ENCODE measurements at regions not wholly inside any gene's neighbourhood (a gene's known extent, or its start where the extent isn't known, plus 50 kb on each side); places are given as distances from the start of the nearest gene placed in this dataset.

DNA sequence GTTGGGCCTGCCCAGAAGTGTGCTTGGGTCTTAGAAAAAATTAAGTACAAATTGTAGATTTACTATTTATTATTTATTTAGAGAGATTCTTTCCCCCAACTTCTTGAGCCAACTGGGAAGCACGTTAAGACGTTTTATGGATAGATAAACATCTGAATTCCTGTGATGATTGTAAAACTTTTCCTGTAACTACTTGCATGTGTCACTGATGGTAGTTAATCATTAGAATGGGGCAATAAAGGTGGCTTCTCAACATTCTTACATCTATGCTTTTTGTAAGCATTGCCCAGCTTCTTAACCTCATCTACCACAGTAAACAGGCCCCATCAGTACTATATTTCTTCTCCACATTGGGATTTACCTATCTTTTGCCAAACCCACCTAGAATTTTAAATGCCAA is 559.8 kb downstream of the LMO4 start:
- no peak for DNase-seq

DNA sequence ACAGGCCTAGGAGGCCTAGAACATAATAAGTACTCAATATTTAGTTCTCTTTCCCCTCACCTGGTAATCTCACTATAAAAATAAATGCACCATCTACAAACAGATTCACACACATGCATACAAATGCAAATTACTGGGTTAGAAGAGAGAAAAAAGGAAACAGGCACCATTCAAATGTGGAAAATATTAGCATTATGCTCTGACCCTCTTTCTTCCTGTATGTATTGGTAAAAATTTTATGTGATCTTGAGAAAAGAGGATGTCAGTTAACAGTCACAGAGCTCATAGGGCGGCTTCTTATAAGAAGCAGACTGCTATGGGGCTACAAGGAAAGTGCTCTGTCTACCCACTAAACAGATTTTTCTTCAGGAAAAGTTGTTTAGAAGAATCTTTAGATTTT is 565.4 kb downstream of the LMO4 start:
- DNase-seq = no peak

DNA sequence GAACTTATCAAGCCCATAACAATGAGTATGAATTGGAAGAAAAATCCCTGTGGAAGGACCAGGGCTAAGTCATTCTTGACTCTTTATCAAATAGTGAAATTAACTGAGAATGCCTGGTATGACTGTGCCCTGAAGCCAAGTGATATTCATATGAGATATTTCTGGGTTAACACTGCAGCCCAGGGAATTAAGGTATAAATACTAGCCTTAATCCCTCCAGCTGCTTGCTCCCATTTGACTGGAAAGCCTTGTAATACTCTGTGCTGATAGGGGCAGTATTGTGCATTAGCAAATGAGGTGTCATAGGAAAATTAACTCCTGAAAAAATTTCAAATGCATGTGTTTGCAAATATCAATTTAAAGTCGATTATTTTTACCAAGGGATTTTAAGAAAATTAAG is 568.8 kb downstream of the LMO4 start:
- DNase-seq = no peak

DNA sequence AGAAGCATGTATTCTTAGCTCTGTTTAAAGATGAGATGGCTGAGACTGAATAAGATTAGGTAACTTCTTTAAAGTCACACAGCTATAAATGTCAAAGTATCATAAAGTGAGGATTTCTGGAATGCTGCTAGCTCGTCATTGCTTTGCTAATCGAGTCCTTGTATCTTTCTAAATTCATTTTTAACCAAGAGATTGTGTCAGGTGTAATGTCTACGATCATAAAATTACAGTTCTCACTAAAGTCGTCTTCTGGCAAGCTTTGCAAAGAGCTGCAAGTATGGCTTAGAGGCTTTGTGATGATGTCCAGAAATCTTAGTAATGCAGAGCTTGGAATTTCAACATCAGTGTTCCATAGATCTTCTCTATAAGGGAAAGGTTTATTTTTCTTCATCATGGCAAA is 569.8 kb downstream of the LMO4 start:
- no peak for DNase-seq

DNA sequence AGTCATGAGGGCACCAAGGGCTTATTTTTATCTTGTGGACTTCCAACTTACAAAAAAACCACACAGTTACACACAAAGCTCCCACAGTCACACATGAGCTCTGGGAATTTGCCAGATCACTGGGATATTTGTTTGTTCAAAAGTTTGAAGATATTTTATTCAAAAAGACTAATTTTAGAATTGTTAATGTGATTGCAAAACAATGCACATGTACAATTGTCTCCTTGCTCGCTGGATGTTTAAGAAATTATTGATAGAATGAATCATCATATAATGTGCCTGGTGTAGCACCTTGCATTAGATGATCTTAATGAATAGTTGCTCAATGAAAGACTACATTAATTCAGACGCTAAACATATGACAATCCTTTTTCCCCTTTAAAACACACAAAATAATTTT is 570.3 kb downstream of the LMO4 start:
- no peak for DNase-seq

DNA sequence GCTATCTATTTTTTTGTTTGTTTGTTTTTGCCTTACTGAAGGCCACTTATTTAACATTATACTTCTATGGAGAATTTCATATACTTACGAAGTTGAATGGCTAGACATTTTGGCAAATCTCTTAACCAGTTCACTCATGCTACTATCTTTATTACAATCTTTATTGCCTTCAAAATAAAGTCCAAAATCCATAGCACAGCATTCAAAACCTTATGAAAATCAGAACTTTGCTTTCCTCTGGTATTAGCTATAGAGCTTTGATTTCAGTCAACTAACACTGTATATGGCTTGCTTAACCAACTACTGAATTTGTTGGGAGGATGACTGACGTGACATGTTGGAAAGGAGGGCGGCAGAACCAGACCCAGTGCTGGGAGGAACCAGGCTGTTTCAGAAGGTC is 571.1 kb downstream of the LMO4 start:
- DNase-seq = no peak

DNA sequence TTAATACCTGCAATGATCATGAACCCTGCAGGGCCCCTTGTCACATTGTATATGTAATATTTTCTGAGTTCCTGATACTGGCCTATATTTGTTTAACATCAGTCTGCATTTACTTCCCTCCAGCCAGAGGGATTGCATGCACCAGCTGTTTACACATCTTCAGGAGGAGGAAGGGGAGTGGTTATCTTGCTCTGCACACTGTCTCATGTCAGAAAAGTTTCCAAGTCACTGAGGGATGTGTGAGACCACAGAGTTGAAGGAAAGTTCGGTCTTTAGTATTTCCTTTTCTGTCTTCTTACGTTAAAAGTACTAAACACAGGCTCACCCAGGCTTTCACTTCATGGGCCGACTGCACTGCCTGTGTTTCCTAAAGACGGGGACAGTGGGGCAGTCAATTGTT is 574.1 kb downstream of the LMO4 start:
- DNase-seq = no peak

DNA sequence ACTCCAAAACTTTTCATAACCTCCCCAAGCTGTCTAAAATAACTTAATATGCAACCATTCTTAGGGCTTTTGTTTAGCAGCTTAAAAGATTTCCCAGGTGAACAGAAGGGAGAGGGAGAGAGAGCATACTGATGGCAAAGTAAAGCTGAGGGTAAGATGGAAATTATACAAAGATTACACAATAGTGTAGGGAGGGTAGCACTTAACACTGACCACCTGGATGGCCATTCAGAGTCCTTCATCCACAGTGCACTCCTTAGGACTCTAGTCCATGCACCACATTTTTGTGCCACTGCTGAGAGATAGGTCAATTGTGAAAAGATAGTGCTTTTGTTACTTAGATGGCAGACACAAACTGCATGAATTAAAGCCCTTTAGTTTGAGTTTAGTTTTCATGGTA is 574.6 kb downstream of the LMO4 start:
- no peak for DNase-seq

DNA sequence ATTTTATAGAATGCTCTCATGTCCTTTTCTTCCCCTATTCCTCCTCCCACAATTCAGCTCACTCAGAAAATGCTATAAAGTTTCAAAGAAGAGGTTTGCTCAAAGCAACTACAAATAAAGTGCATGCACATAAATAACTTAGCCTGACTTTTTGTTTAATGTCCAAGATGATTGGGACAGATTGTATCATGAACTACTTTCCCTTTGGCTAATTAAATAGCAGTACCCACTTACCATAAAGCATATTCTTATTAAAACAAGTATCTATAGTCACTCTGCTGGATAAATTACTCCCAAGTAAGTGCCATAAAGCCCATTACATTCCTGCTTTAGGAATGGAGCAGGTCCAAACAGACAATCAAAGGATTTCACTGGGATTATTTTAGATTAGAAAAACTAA is 576.0 kb downstream of the LMO4 start:
- no peak for DNase-seq

DNA sequence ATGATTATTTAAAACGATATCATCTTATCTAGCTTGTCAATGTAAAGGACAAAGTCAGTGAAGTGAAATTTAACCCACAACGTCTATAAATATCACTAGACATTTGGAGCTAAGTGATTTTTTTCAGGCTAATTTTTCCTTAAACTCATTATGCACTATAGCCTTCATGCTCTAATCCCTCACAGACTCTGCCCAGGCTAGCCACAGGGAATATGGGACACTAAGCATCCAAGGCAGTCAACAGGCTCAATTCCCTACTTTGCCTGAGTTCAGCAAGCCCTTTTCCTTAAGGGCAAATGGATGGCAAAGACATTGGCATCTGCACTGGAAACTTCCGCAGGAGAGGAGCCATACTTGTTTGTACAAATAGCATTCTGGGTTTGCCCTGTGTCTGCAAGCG is 577.0 kb downstream of the LMO4 start:
- no peak for DNase-seq

DNA sequence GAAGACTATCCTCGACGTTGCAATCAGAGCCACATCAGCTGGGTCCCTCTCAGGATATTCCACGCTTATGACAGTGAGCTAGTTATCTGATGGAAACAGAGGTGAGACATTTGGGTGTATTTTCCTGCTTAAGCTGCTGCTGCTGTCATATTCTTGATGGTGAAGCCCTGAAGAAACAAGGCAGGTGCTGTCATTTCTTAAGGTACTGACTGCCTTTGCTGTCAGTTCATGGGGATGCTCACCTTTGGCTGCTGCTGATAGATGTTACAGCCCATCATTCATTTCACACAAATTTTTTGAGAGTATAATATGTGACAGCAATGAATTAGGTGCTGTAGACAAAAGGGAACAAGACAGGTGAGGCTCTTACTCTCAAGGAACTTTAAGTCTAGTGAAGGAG is 577.4 kb downstream of the LMO4 start:
- no peak for DNase-seq

DNA sequence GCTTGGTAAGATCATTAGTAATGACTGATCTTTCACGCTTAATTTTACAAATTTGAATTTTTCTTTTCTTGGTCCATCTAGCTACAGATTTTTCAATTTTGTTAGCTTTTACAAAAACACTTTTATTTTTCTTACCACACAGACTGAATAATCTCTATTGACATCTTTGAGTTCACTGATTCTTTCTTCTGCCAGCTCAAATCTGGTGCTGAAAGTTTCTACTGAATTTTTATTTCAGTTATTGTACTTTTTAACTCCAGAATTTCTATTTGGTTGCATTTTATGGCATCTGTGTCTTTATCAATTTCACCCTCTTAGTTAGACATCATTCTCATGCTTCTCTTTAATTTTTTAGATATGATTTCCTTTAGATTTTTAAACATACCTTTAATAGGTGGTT is 584.7 kb downstream of the LMO4 start:
- DNase-seq = no peak

DNA sequence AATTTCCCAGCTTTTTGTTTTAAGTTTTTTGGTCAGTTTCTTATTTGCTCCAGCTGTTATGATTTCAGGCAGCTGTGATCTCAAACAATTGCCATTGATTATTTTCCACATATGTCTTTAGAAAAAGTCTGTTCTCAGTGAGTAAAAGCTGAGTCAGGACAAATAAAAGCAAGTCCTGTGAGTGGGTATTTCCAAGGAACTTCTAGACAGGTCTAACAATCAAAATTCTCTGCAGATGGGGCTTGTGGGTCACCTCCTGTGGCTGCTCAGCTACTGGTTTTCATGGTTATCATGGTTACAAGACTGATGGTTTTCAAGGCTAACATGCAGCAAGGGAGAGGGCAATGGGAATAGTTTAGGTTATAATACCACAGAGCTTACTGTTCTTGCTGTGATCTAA is 585.7 kb downstream of the LMO4 start:
- no peak for DNase-seq

DNA sequence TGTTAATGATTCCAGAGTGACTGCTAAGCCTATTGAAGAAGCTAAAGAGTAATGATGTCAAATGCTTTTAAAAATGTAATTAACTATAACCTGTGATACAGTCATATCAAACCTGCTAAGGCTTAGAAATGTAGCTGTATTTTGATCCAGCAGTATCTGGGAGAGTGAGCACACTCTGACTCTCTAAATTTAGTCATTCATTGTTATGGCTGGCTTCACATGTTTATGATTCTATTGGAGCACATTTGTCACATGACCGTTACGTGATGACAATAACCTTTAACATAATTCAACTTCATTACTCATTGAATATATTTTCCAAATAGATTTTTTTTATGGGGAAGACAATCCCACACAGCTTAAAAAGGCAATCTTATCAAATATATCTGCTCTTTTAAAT is 587.1 kb downstream of the LMO4 start:
- DNase-seq = no peak

DNA sequence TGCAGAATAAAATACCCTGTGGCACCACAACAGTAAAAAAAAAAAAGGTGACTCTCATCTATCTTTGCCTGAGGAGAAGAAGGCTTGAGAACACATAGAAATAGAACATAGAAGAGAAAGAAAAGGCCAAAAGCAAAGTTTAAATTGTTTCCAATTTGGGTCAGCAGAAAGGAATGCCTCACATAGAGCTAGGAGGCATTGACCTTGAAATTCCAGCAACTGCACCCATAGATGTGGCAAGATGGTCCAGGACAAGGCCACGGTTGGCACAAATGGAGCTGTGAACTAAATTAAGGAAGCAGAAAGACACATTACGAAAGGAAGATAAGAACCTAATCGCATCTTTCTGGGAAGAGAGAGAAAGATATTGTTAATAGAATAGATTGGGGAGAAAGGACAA is 588.3 kb downstream of the LMO4 start:
- no peak for DNase-seq

DNA sequence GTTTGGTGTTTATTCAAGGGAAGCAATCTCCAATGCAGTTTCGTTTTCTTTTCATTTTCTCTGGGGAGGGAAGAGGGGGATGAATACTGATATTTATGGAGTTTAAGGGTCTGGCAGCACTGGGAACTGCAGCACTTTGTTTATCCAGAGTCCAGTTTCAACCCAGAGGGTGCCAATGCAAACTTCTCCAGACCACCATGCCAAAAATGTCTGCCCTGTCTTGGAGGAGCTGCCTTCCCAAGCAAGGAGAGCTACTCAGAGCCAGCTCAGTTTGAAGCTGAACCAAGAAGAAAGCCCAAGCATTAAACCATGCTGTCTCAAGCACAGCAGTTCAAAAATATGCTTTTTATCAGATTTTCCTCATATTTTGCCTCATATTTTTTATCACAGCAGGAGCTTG is 589.7 kb downstream of the LMO4 start:
- DNase-seq = no peak

DNA sequence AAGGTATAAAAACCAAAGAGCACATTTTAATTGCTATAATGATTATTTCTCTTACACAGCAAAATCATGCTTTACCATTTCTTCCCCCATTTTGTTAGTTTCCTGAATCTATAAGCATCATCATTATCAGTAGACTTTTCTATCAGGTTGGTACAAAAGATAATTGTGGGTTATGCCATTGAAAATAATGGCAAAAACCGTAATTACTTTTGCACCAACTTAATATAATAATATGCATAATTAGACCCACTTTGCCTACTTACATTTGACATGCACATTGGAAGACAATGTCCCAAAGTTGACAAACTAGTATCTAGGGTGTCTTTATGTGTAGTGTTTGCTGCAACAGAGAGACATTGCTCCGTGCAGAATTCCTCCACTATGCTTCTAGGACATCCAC is 594.2 kb downstream of the LMO4 start:
- DNase-seq = no peak

DNA sequence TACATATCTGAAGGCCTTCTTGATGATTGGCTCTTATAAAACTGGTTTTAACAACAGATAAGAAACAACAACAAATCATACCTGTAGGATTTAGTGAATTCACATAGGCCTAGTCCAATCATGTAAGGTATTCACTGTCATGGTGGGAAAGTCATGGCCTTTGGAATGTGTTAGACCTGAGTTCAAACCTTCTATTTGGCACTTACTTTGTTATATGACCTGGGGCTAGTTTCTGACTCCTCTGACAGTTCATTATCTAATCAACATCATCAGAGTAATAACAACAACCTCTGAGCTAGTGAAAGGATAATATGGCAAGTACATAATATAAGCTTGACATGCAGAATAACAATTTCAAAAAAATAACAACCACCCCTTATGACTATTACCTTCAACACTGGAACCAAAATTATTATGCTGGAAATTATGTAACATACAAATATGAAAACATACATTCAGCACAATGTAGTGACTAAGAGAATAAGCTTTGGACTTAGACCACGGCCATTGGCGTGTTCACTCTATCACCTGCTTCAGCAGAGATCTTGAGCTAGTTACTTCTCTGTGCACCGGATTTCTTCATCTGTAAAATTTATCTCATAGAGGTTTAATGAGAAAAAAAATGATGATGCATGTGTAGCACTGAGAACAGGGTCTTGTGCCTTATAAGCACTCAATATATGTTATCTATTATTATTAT is 597.6 kb downstream of the LMO4 start:
- no peak for DNase-seq

DNA sequence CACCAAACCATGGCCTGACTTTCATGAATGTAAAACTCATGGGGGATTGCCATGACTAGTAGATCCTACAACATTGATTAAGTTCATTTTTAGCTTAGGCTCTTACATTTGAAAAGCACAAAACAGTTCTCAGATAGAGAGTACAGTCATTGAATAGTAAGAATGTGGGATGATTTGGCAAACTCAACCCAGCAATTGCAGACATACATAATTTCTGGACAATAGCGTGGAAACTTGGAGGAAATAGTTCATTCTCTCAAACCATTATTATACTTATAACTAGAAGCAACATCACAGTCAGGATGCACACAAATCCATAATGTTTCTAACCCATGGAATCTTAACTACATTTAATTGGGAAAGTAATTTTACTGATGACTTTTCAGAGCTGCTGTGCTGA is 598.2 kb downstream of the LMO4 start:
- DNase-seq = no peak

DNA sequence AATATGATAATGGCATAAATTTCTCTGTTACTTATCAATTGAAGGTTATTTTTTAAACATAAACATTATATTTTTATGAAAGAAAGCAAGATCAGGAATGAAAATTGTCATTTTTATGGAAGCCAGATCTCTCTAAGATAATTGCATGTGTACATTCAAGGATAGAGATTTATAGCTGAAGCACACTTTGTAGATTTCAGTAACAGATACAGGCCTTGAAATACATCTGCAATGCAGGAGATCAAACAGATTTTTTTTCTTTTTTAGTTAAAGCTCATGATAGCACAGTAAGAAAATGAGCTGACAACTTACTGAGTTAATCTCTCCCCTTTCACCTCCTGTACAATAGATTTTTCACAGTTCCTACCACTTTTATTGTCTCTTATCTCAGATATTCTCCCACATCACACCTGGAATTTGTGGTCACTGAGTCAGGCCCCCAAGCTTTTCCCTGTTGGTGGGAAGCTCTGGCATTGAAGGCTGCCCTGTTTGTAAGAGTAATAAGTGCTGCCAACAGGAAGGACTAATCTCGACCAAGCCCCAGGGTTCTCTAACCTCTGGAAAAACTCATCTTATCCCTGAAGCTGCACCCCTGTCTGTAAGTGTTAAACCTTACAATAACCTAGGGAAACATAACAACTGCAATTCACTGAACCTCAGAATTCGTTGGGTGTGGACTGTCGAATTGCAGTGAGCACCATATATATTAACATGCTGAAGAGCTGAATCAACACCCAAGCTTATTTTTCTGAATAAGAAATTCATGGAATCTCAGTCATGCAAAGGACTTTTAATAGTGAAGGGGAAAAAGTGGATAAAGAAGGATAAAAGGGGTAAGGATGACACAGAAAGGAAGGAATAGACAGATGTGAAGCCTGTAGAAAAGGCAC is 599.0 kb downstream of the LMO4 start:
- no peak for DNase-seq

DNA sequence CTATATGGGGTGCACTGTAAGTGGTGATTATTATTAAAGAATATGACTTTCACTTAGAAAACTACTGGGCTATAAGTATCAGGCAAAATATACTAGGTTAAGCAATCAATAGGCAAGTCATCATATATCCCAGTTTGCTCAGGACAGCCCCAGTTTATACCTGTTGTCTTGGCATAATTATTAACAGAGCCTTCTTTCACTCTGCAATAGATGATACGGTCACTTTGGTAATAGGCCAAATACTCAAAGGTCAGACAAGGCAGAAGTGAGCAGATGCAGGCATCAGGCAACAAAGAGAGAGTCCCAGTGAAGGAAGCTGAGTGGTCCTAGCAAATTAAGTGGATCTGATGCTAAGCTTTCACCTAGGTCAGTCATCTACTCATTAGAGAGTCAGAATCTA is 599.9 kb downstream of the LMO4 start:
- DNase-seq = no peak

DNA sequence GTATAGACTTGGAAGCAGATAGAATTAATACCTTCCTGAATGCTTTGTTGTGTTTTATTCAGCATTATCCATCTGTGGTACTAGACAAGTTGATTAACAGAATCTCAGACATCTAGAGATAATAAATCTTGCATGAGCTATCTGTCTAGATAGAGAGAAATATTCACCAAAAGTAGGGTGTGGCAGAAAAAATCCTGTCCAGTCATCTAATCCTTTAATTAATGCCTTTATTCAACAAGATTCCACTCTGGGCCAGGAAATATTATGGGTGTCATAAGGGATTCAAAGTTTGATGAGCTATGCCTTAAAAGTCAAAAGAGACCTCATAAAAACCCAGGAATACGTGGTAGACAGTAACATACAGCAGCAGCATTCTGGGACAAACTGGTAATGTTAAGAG is 601.2 kb downstream of the LMO4 start:
- DNase-seq = no peak

DNA sequence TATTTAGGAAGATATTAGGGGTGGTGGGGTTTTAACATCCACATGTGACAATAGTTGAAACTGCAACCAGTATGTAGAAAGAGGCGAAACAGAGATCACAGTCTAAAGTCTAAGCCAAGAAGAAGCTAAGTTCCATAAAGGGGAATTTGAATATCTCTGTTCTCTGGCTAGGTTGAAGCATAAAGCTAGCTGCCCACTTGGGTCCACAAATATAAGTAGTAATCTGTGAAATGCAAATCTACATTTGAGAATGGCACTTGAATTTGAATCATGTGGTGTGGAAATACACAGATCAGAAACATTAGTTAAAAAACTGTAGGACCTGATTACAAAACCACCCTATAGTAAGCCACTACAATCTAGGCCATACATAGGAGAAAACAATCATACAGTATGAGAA is 602.1 kb downstream of the LMO4 start:
- no peak for DNase-seq

DNA sequence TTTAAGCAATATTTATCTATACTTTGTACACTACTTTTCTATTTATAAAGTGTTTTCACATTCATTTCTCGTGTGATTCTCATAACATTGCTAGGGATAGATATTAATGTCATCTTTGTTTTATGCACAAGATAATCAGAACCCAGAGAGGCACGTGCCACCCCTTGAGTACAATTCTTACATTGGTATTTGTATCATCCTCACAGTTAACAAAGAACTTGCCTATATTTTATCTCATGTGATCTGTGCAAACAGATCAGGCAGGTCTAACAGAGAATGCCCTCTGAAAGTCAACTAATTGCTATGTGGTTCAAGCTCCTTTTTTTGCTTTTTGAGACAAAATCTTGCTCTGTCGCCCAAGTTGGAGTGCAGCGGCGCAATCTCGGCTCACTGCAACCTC is 604.5 kb downstream of the LMO4 start:
- DNase-seq = no peak

DNA sequence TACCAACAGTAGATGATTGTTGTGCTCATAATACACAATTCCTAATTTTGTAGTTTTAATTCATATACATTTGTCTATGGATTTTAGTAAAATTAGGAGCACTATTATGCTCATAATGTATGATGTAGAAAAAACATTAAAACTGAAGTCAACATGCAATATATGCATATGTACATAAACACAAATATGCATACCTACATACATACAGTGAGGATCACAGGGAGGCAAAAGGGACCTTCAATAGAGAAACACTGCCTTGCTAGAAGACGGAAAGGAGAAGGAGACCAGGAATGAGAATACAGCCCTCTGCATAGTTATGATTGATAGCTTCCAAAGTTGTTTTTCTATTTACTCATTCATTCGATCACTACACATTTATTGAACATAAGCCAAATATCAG is 606.5 kb downstream of the LMO4 start:
- DNase-seq = no peak
